A673 (cell line): ENCODE measurements at regions not wholly inside any gene's neighbourhood (a gene's known extent, or its start where the extent isn't known, plus 50 kb on each side); places are given as distances from the start of the nearest gene placed in this dataset.

Experiments used
- BruUV-seq: library from RNA; stranded (reverse); fragments of 400-500 nt; replicated peaks from 2 replicates; lab custom pipeline; 2021; lab: Mats Ljungman, UMichigan
- CTCF ChIA-PET: fragments of 300-600 bp; sonication (Branson Sonifier 250); formaldehyde crosslinking; loops from one replicate; lab custom pipeline; 2022; ENCODE audit warnings: antibody characterized with exemption; lab: Charles Lee
- POLR2A ChIA-PET: fragments of 300-600 bp; sonication (Branson Sonifier 250); formaldehyde crosslinking; loops from one replicate; lab custom pipeline; 2022; ENCODE audit warnings: antibody characterized with exemption; ENCODE audit not compliant: low non-redundant PET; lab: Charles Lee
- DNase-seq: peaks from one replicate; pipeline ENCODE4 v3.0.0-alpha.2; 2015; ENCODE audit warnings: low spot score
- H3K27ac ChIP-seq: fragments of 200-600 bp; sonication (generic); 2 replicates; pipeline ENCODE4 v1.5.1; 2016; ENCODE audit warnings: mixed run types, low read depth, mild to moderate bottlenecking, mixed read lengths, antibody characterized with exemption, low read length; ENCODE audit not compliant: poor library complexity, severe bottlenecking
- H3K27me3 ChIP-seq: fragments of 200-600 bp; sonication (generic); replicated peaks from 2 replicates; pipeline ENCODE4 v1.6.1; 2017; ENCODE audit warnings: mixed run types, low read depth, mild to moderate bottlenecking, mixed read lengths, antibody characterized with exemption, low read length; ENCODE audit not compliant: insufficient read depth, poor library complexity
- H3K36me3 ChIP-seq: fragments of 200-600 bp; sonication (generic); 2 replicates; pipeline ENCODE4 v1.6.1; 2016; ENCODE audit warnings: mixed run types, mild to moderate bottlenecking, mixed read lengths, antibody characterized with exemption, low read length; ENCODE audit not compliant: insufficient read depth, poor library complexity, severe bottlenecking
- H3K4me1 ChIP-seq: fragments of 200-600 bp; sonication (generic); 2 replicates; pipeline ENCODE4 v1.6.1; 2017; ENCODE audit warnings: mixed run types, mild to moderate bottlenecking, mixed read lengths, antibody characterized with exemption, low read length; ENCODE audit not compliant: insufficient read depth, poor library complexity, severe bottlenecking
- H3K4me3 ChIP-seq: fragments of 200-600 bp; sonication (generic); 2 replicates; pipeline ENCODE4 v1.5.1; 2016; ENCODE audit warnings: low read depth, mixed run types, mild to moderate bottlenecking, mixed read lengths, low read length; ENCODE audit not compliant: poor library complexity, severe bottlenecking
- H3K9me3 ChIP-seq: fragments of 200-600 bp; sonication (generic); 2 replicates; pipeline ENCODE4 v1.6.1; 2016; ENCODE audit warnings: mixed run types, low read depth, mild to moderate bottlenecking, mixed read lengths, antibody characterized with exemption, low read length; ENCODE audit not compliant: poor library complexity, severe bottlenecking
- EZH2 ChIP-seq: fragments of 200-600 bp; sonication (generic); IDR thresholded peaks from 2 replicates; pipeline ENCODE4 v1.6.1; 2017; ENCODE audit warnings: borderline replicate concordance, low read depth, mild to moderate bottlenecking, mixed read lengths, antibody characterized with exemption, low read length; ENCODE audit not compliant: poor library complexity, severe bottlenecking
- intact Hi-C: fragments of 100-400 bp; cut with micrococcal nuclease; formaldehyde crosslinking; loops from one replicate; pipeline ENCODE4 v1.10.0; 2022; ENCODE audit not compliant: unreplicated experiment
- TF ChIP-seq, protein P1 (sequence below): fragments of 300-800, 200-600 bp; sonication (generic); conservative IDR thresholded peaks from 2 replicates; pipeline ENCODE4 v1.5.1; 2017; ENCODE audit warnings: low read depth, mild to moderate bottlenecking, antibody characterized with exemption, low read length, moderate library complexity, mixed read lengths

DNA sequence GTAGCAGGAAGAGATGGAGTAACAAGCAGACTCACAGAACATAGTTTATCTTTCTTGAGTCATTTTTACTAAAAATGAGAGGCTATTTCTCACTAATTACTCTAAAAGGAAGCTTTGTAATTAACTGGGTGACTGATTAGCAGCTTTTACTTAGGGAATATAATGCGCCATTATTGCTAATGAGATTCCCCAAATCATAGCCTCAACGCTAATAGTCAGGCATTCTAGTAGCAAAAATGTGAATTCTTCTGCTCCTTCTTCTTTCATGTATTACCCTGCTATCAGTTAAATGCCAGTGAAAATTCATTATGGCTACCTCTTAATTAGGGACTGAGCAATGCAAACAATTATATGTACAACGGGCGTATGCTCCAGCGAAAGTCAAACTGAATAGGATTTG is 349.8 kb downstream of the CDH19 start:
- no peak for TF ChIP-seq EZH2
- TF ChIP-seq, protein P1, sequence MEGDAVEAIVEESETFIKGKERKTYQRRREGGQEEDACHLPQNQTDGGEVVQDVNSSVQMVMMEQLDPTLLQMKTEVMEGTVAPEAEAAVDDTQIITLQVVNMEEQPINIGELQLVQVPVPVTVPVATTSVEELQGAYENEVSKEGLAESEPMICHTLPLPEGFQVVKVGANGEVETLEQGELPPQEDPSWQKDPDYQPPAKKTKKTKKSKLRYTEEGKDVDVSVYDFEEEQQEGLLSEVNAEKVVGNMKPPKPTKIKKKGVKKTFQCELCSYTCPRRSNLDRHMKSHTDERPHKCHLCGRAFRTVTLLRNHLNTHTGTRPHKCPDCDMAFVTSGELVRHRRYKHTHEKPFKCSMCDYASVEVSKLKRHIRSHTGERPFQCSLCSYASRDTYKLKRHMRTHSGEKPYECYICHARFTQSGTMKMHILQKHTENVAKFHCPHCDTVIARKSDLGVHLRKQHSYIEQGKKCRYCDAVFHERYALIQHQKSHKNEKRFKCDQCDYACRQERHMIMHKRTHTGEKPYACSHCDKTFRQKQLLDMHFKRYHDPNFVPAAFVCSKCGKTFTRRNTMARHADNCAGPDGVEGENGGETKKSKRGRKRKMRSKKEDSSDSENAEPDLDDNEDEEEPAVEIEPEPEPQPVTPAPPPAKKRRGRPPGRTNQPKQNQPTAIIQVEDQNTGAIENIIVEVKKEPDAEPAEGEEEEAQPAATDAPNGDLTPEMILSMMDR: no peak
- intact Hi-C loops: no loop called here
- Histone ChIP-seq H3K4me1 (no peaks in the 10 kb centered on the region), H3K4me3 (no peak overlapping the region), H3K36me3 (no peaks in the 10 kb centered on the region), H3K27ac (no peak overlapping the region), H3K27me3 (no peaks in the 10 kb centered on the region), H3K9me3 (no peaks in the 10 kb centered on the region)
- POLR2A ChIA-PET: no interaction called here
- BruUV-seq: no TSS peak
- no peak for DNase-seq
- CTCF ChIA-PET: no interaction called here

- no peaks in the 10 kb centered on the region for H3K9me3 ChIP-seq
- intact Hi-C loops: no loop called here
- H3K4me3 ChIP-seq: no peak overlapping the region
- ChIA-PET CTCF (interaction anchor here (0.8 kb wide), 1 partner anchor 365 kb away, joined by 3 read pairs; no protein-coding TSS in a partner anchor), POLR2A (no interaction called here)
- DNase-seq: no peak
- no peaks in the 10 kb centered on the region for H3K4me1 ChIP-seq
- H3K36me3 ChIP-seq: no peaks in the 10 kb centered on the region
- BruUV-seq: no TSS peak
- no peaks in the 10 kb centered on the region for H3K27me3 ChIP-seq
- TF ChIP-seq, protein P1: no peak
- no peak for TF ChIP-seq EZH2
- H3K27ac ChIP-seq: no peak overlapping the region
Observed at GRCh38 chr18:66252703-66253102, 351.2 kb downstream of the CDH19 start.

GRCh38 chr18:66235206-66235605 is 368.7 kb downstream of the CDH19 start:
- Histone ChIP-seq H3K27ac (no peak overlapping the region), H3K27me3 (no peaks in the 10 kb centered on the region), H3K4me1 (no peaks in the 10 kb centered on the region), H3K9me3 (no peaks in the 10 kb centered on the region), H3K4me3 (no peak overlapping the region), H3K36me3 (no peaks in the 10 kb centered on the region)
- CTCF ChIA-PET: no interaction called here
- TF ChIP-seq, protein P1: no peak
- no peak for TF ChIP-seq EZH2
- BruUV-seq: no TSS peak
- POLR2A ChIA-PET: no interaction called here
- no peak for DNase-seq
- intact Hi-C loops: no loop called here
